ENCODE measurements at regions not wholly inside any gene's neighbourhood (a gene's known extent, or its start where the extent isn't known, plus 50 kb on each side); places are given as distances from the start of the nearest gene placed in this dataset.

DNA sequence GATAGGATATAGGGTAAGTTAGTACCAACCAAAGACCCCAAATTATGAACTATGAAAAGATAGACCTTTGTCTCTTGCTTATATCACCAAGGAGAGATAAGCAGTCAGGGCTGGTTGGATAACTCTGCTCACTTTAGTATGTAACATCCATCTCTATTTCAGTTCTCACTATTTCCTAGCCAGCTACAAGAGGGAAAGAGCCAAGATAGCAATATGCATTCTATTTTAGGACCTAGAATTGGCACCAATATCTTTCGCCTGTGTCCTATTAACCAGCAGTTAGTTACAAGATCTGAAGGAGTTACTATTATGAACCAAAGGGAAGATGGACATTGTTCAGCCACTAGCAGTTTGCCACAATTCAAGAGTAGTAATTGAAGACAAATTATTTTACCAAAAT lies 457.5 kb downstream of the NSUN3 start:
- Histone ChIP-seq H3K36me3 (ENCODE audit: insufficient read depth, low read length) (no peaks in the 10 kb centered on the region), H4K20me1 (ENCODE audit: insufficient read depth, low read length) (no peaks in the 10 kb centered on the region), H3K27me3 (ENCODE audit: insufficient read depth, low read length) (no peaks in the 10 kb centered on the region), H3K27ac (ENCODE audit: low read depth, low read length) (no peak overlapping the region), H3K9me3 (ENCODE audit: low read depth, low read length) (no peaks in the 10 kb centered on the region), H2AFZ (ENCODE audit: low read length) (no peak overlapping the region), H3K4me2 (ENCODE audit: insufficient read depth, low read length) (no peak overlapping the region), H3K79me2 (ENCODE audit: insufficient read depth, low read length) (no peaks in the 10 kb centered on the region), H3K4me1 (ENCODE audit: insufficient read depth, low read length) (no peaks in the 10 kb centered on the region), H3K4me3 (ENCODE audit: insufficient read depth, low read length) (no peak overlapping the region)
- DNase-seq (ENCODE audit: insufficient read length, low spot score, missing footprints) = no peak
- TF ChIP-seq, protein P1, sequence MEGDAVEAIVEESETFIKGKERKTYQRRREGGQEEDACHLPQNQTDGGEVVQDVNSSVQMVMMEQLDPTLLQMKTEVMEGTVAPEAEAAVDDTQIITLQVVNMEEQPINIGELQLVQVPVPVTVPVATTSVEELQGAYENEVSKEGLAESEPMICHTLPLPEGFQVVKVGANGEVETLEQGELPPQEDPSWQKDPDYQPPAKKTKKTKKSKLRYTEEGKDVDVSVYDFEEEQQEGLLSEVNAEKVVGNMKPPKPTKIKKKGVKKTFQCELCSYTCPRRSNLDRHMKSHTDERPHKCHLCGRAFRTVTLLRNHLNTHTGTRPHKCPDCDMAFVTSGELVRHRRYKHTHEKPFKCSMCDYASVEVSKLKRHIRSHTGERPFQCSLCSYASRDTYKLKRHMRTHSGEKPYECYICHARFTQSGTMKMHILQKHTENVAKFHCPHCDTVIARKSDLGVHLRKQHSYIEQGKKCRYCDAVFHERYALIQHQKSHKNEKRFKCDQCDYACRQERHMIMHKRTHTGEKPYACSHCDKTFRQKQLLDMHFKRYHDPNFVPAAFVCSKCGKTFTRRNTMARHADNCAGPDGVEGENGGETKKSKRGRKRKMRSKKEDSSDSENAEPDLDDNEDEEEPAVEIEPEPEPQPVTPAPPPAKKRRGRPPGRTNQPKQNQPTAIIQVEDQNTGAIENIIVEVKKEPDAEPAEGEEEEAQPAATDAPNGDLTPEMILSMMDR (IDR thresholded peaks at IDR 0.05; ENCODE audit: extremely low read depth, low read depth, low read length) = no peak

DNA sequence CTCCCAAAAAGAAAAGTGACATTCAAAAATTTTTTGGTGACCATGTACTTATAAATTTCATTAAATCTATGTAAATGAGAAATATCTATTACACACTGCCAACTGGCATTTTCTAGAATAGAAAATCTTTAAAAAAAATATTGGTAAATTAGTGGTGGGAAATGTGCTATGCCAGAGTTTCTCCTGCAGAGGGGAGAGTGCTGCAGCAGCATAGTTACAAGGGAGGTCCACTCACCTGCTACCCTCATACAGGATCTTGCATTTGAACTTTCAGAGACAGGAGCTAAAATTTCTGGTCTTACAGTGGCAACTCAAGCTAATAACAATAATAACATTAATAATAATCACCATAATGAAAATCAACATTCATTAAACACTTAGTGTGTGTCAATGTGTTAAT lies 459.6 kb downstream of the NSUN3 start:
- Histone ChIP-seq H4K20me1 (ENCODE audit: insufficient read depth, low read length) (no peaks in the 10 kb centered on the region), H3K27ac (ENCODE audit: low read depth, low read length) (no peak overlapping the region), H3K4me3 (ENCODE audit: insufficient read depth, low read length) (no peak overlapping the region), H3K4me2 (ENCODE audit: insufficient read depth, low read length) (no peak overlapping the region), H3K9me3 (ENCODE audit: low read depth, low read length) (no peaks in the 10 kb centered on the region), H3K36me3 (ENCODE audit: insufficient read depth, low read length) (no peaks in the 10 kb centered on the region), H3K27me3 (ENCODE audit: insufficient read depth, low read length) (no peaks in the 10 kb centered on the region), H3K4me1 (ENCODE audit: insufficient read depth, low read length) (no peaks in the 10 kb centered on the region), H2AFZ (ENCODE audit: low read length) (no peak overlapping the region), H3K79me2 (ENCODE audit: insufficient read depth, low read length) (no peaks in the 10 kb centered on the region)
- TF ChIP-seq, protein P1 (IDR thresholded peaks at IDR 0.05; ENCODE audit: extremely low read depth, low read depth, low read length) = no peak
- no peak for DNase-seq (ENCODE audit: insufficient read length, low spot score, missing footprints)

DNA sequence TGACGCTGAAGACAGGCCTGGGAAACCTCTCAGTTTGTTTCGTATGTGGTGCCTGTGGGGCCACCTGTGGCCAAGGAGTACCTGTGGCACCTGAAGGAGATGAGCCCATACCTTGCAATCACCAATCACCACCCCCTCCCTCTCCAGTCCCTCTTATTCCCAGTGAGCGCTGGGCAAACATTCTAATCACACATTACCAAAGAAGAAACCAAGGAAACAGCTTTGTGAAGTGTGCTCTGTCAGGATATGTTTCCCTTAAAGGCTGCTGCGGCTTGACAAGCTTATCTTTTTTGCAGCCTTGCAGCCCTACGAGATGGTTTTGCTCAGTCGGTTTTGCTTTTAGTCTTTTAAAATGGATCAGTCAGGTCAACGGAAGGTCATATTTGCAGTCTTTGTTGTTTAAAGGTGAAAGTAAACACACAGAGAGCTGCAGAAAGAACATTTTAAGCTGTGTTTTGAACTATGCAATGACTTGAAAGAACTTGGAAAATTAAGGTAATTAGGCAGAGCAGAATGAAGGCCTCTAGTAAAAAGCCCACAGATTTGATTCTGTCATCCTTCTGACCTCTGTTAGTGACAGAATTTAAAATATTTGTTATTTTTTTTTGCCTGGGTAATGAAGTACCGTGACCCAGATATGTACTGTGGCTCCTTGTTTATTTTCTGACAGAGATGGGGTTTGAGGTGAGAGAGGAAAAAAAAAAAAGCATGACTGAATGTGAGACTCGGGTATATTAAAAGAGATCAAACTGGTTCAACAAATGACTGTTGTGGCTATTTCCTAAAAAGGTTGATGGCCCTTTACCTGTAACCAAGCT lies 461.4 kb downstream of the NSUN3 start:
- TF ChIP-seq, protein P1 (IDR thresholded peaks at IDR 0.05; ENCODE audit: extremely low read depth, low read depth, low read length) = no peak
- H2AFZ ChIP-seq (ENCODE audit: low read length) = no peak overlapping the region
- H3K79me2 ChIP-seq (ENCODE audit: insufficient read depth, low read length) = no peaks in the 10 kb centered on the region
- H4K20me1 ChIP-seq (ENCODE audit: insufficient read depth, low read length) = no peaks in the 10 kb centered on the region
- peak; percentile 45 for DNase-seq (ENCODE audit: insufficient read length, low spot score, missing footprints)
- H3K4me2 ChIP-seq (ENCODE audit: insufficient read depth, low read length) = no peak overlapping the region
- H3K4me3 ChIP-seq (ENCODE audit: insufficient read depth, low read length) = no peak overlapping the region
- no peaks in the 10 kb centered on the region for H3K36me3 ChIP-seq (ENCODE audit: insufficient read depth, low read length)
- H3K27ac ChIP-seq (ENCODE audit: low read depth, low read length) = no peak overlapping the region
- no peaks in the 10 kb centered on the region for H3K27me3 ChIP-seq (ENCODE audit: insufficient read depth, low read length)
- H3K9me3 ChIP-seq (ENCODE audit: low read depth, low read length) = no peaks in the 10 kb centered on the region
- H3K4me1 ChIP-seq (ENCODE audit: insufficient read depth, low read length) = no peaks in the 10 kb centered on the region

DNA sequence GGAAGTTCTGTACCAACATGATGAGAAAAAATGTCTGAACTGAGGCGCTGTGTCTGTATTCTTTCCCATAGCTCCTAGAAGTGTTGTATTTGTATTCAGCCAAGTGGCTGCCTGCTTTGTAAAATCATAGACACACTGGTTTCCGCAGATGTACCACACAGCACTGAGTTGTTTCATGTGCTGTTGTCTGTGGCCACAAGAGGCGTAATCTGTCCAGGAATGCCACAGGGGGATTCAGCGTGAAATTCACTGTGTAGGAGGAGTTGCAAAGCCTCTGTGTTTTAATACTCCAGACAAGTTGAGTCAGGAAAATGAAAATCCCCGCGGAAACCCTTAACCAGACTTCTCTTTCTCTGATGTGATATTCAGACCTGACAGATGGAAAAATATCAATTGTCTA lies 462.2 kb downstream of the NSUN3 start:
- TF ChIP-seq, protein P1 (IDR thresholded peaks at IDR 0.05; ENCODE audit: extremely low read depth, low read depth, low read length) = peak; percentile 26
- Histone ChIP-seq H3K27ac (ENCODE audit: low read depth, low read length) (no peak overlapping the region), H3K36me3 (ENCODE audit: insufficient read depth, low read length) (no peaks in the 10 kb centered on the region), H3K79me2 (ENCODE audit: insufficient read depth, low read length) (no peaks in the 10 kb centered on the region), H3K27me3 (ENCODE audit: insufficient read depth, low read length) (no peaks in the 10 kb centered on the region), H2AFZ (ENCODE audit: low read length) (no peak overlapping the region), H4K20me1 (ENCODE audit: insufficient read depth, low read length) (no peaks in the 10 kb centered on the region), H3K4me3 (ENCODE audit: insufficient read depth, low read length) (no peak overlapping the region), H3K4me2 (ENCODE audit: insufficient read depth, low read length) (no peak overlapping the region), H3K4me1 (ENCODE audit: insufficient read depth, low read length) (no peaks in the 10 kb centered on the region), H3K9me3 (ENCODE audit: low read depth, low read length) (no peaks in the 10 kb centered on the region)
- DNase-seq (ENCODE audit: insufficient read length, low spot score, missing footprints) = no peak

All from osteoblast (primary cell).